ENCODE measurements at regions not wholly inside any gene's neighbourhood (a gene's known extent, or its start where the extent isn't known, plus 50 kb on each side); places are given as distances from the start of the nearest gene placed in this dataset.

- TF ChIP-seq CTCF (IDR thresholded peaks at IDR 0.05) (no peak), POLR2A (IDR thresholded peaks at IDR 0.05) (no peak)
These were observed 184.9 kb upstream of the ESRRG start for GRCh38 chr1:216908126-216908525.
